ENCODE measurements at regions not wholly inside any gene's neighbourhood (a gene's known extent, or its start where the extent isn't known, plus 50 kb on each side); places are given as distances from the start of the nearest gene placed in this dataset.
"Not testable (repeated sequence)": the region's sequence is repeated elsewhere in the genome, so short reads cannot be mapped to it uniquely, and the experiment has no call there.

GRCh38 chr11:7143908-7144307, 55.1 kb downstream of the RBMXL2 start:
- no peak overlapping the region for H3K4me3 ChIP-seq (ENCODE audit: low read length)
- DNase-seq (ENCODE audit: low read depth) = no peak
- TF ChIP-seq, protein P1, sequence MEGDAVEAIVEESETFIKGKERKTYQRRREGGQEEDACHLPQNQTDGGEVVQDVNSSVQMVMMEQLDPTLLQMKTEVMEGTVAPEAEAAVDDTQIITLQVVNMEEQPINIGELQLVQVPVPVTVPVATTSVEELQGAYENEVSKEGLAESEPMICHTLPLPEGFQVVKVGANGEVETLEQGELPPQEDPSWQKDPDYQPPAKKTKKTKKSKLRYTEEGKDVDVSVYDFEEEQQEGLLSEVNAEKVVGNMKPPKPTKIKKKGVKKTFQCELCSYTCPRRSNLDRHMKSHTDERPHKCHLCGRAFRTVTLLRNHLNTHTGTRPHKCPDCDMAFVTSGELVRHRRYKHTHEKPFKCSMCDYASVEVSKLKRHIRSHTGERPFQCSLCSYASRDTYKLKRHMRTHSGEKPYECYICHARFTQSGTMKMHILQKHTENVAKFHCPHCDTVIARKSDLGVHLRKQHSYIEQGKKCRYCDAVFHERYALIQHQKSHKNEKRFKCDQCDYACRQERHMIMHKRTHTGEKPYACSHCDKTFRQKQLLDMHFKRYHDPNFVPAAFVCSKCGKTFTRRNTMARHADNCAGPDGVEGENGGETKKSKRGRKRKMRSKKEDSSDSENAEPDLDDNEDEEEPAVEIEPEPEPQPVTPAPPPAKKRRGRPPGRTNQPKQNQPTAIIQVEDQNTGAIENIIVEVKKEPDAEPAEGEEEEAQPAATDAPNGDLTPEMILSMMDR (conservative IDR thresholded peaks at IDR 0.05; ENCODE audit: low read depth, low read length) = peak; percentile 56

- DNase-seq (ENCODE audit: low read depth) = not testable (repeated sequence)
Observed at GRCh38 chr11:7150104-7150503, 61.3 kb downstream of the RBMXL2 start.

GRCh38 chr11:7154881-7155361, 66.1 kb downstream of the RBMXL2 start:
- no peak overlapping the region for H3K4me3 ChIP-seq (ENCODE audit: low read length)
- TF ChIP-seq, protein P1 (conservative IDR thresholded peaks at IDR 0.05; ENCODE audit: low read depth, low read length) = no peak
- DNase-seq (ENCODE audit: low read depth) = no peak

More at GRCh38 chr11:7150104-7150503, 61.3 kb downstream of the RBMXL2 start:
- H3K4me3 ChIP-seq (ENCODE audit: low read length) = not testable (repeated sequence)

- H3K4me3 ChIP-seq (ENCODE audit: low read length) = no peak overlapping the region
- no peak for DNase-seq (ENCODE audit: low read depth)
- TF ChIP-seq, protein P1 (conservative IDR thresholded peaks at IDR 0.05; ENCODE audit: low read depth, low read length) = no peak
Observed at GRCh38 chr11:7160814-7161489, 72.2 kb downstream of the RBMXL2 start.

DNA sequence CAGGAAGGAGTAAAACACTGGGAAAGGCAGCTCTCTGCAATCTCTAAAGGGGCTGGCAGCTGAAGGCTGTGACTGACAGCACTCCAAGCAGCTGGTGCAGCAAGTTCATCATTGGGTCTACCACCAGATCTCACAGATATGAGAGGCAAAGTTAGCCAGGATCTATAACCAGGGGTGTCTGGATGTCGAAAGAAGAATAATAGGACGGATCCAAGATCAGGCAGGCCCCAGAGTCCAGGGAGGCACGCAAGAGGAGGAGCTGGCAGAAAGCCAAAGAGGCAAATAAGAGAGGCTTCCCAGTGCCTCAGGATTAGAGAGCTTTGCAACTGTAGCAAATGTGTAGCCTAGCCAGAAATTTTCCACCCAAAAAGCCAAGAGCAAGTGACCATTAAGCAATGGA, 77.1 kb downstream of the RBMXL2 start:
- no peak overlapping the region for H3K4me3 ChIP-seq (ENCODE audit: low read length)
- TF ChIP-seq, protein P1 (conservative IDR thresholded peaks at IDR 0.05; ENCODE audit: low read depth, low read length) = no peak
- no peak for DNase-seq (ENCODE audit: low read depth)

- no peak overlapping the region for H3K4me3 ChIP-seq (ENCODE audit: low read length)
- no peak for DNase-seq (ENCODE audit: low read depth)
- TF ChIP-seq, protein P1 (conservative IDR thresholded peaks at IDR 0.05; ENCODE audit: low read depth, low read length) = peak; percentile 25
Observed at GRCh38 chr11:7167976-7168740, 79.4 kb downstream of the RBMXL2 start.

DNA sequence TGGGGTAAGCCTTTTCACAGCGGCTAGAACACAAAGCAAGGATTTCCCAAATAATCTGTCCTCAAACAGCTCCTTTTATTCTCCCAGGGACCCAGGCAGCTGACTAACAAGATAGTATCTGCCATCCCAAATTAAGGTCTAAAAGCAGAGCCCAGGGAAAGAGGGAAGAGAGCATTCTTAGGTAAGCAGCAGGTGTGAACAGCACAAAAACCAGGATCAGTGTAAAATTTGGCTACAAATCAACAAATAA, 79.9 kb downstream of the RBMXL2 start:
- DNase-seq (ENCODE audit: low read depth) = no peak
- no peak overlapping the region for H3K4me3 ChIP-seq (ENCODE audit: low read length)
- TF ChIP-seq, protein P1 (conservative IDR thresholded peaks at IDR 0.05; ENCODE audit: low read depth, low read length) = no peak
